PC-9 (cell line): ENCODE measurements at regions not wholly inside any gene's neighbourhood (a gene's known extent, or its start where the extent isn't known, plus 50 kb on each side); places are given as distances from the start of the nearest gene placed in this dataset.

ENCODE experiments used
- EZH2 ChIP-seq: fragments of 200-600 bp; sonication (generic); IDR thresholded peaks from 2 replicates; pipeline ENCODE4 v1.8.0; 2017; ENCODE audit warnings: antibody characterized with exemption, low read depth
- TF ChIP-seq, protein P1 (sequence below): fragments of 200-600 bp; sonication (generic); conservative IDR thresholded peaks from 2 replicates; pipeline ENCODE4 v1.6.1; 2017; ENCODE audit warnings: mixed run types, antibody characterized with exemption, mild to moderate bottlenecking, moderate library complexity

DNA sequence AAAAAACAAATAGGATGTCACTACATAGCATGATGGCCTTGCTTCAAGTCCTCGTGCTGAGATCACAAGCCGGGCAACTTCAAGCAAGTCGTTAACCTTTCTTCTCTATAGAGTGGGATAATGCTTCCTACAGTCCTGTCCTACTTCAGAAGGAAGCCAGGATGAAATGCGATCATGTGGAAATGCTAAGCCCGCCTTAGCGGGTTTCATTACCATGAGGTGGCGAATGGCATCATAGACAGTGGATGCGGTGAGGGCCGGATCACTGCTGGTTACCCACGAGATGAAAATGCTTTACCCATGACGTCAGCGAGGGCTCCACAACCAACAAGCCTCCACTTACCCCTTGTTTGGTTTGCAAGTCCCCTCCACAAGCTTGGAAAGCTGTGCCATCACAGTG is 206.4 kb downstream of the TBXT start:
- TF ChIP-seq EZH2, result no peak
- TF ChIP-seq, protein P1, sequence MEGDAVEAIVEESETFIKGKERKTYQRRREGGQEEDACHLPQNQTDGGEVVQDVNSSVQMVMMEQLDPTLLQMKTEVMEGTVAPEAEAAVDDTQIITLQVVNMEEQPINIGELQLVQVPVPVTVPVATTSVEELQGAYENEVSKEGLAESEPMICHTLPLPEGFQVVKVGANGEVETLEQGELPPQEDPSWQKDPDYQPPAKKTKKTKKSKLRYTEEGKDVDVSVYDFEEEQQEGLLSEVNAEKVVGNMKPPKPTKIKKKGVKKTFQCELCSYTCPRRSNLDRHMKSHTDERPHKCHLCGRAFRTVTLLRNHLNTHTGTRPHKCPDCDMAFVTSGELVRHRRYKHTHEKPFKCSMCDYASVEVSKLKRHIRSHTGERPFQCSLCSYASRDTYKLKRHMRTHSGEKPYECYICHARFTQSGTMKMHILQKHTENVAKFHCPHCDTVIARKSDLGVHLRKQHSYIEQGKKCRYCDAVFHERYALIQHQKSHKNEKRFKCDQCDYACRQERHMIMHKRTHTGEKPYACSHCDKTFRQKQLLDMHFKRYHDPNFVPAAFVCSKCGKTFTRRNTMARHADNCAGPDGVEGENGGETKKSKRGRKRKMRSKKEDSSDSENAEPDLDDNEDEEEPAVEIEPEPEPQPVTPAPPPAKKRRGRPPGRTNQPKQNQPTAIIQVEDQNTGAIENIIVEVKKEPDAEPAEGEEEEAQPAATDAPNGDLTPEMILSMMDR, result no peak
